GM20000 (cell line): ENCODE measurements at regions not wholly inside any gene's neighbourhood (a gene's known extent, or its start where the extent isn't known, plus 50 kb on each side); places are given as distances from the start of the nearest gene placed in this dataset.

ENCODE experiments used
- DNase-seq: peaks from one replicate; pipeline ENCODE4 v3.0.0; 2012; ENCODE audit warnings: low spot score
- CTCF ChIP-seq: IDR thresholded peaks from 2 replicates; pipeline ENCODE4 v1.5.1; 2012; ENCODE audit warnings: mild to moderate bottlenecking, control low read depth; ENCODE audit errors: extremely low read depth, missing control alignments

GRCh38 chr4:153852501-153852900 is 63.6 kb upstream of the SFRP2 start:
- TF ChIP-seq CTCF: no peak
- no peak for DNase-seq

- DNase-seq: no peak
- no peak for TF ChIP-seq CTCF
These were observed 61.8 kb upstream of the SFRP2 start for GRCh38 chr4:153850533-153851280.

- no peak for TF ChIP-seq CTCF
- no peak for DNase-seq
These were observed 55.3 kb upstream of the SFRP2 start for GRCh38 chr4:153844144-153844543.
